ENCODE measurements at regions not wholly inside any gene's neighbourhood (a gene's known extent, or its start where the extent isn't known, plus 50 kb on each side); places are given as distances from the start of the nearest gene placed in this dataset.
A peak's percentile ranks its signal among the peaks of the same experiment; 100 is the strongest.

GRCh38 chr1:234978397-234979295 is 150.0 kb downstream of the TOMM20 start (continued):
- TF ChIP-seq MXD3 (CRISPR knock-in tag; IDR thresholded peaks at IDR 0.05) (no peak), RERE (CRISPR knock-in tag; IDR thresholded peaks at IDR 0.05; ENCODE audit: low read depth) (peak; percentile 81), ZMYM2 (CRISPR knock-in tag; IDR thresholded peaks at IDR 0.05) (peak; percentile 92), MYPOP (CRISPR knock-in tag; IDR thresholded peaks at IDR 0.05) (peak; percentile 38; the same call in 1 of the 2 replicates), BRD4 (CRISPR knock-in tag; IDR thresholded peaks at IDR 0.05) (no peak), MXI1 (IDR thresholded peaks at IDR 0.05; ENCODE audit: borderline replicate concordance, low read depth, low read length) (no peak; the same call in 2 of the 3 replicates), SRF (IDR thresholded peaks at IDR 0.05; ENCODE audit: low read depth, low read length) (no peak), ZNF17 (CRISPR knock-in tag; IDR thresholded peaks at IDR 0.05) (no peak), ZNF557 (CRISPR knock-in tag; IDR thresholded peaks at IDR 0.05) (0 out of 2 replicates have a peak, but pooled peaks have one; percentile 45), RAD51 (IDR thresholded peaks at IDR 0.05; ENCODE audit: borderline replicate concordance) (peak; percentile 44; the same call in 1 of the 2 replicates), SNAPC2 (CRISPR knock-in tag; IDR thresholded peaks at IDR 0.05) (no peak), PRMT3 (CRISPR knock-in tag; IDR thresholded peaks at IDR 0.05; ENCODE audit: borderline replicate concordance, low read depth) (no peak), ZNF230 (CRISPR knock-in tag; IDR thresholded peaks at IDR 0.05) (no peak), ZNF616 (CRISPR knock-in tag; IDR thresholded peaks at IDR 0.05; ENCODE audit: low read depth) (no peak), ARNT (IDR thresholded peaks at IDR 0.05) (no peak), ARNT2 (CRISPR knock-in tag; IDR thresholded peaks at IDR 0.05; ENCODE audit: low read depth) (0 out of 2 replicates have a peak, but pooled peaks have one; percentile 31), ZNF784 (CRISPR knock-in tag; IDR thresholded peaks at IDR 0.05; ENCODE audit: borderline replicate concordance) (0 out of 2 replicates have a peak, but pooled peaks have one; percentile 42), ZNF790 (CRISPR knock-in tag; IDR thresholded peaks at IDR 0.05; ENCODE audit: borderline replicate concordance) (no peak), ZNF713 (CRISPR knock-in tag; IDR thresholded peaks at IDR 0.05) (no peak), RFX5 (IDR thresholded peaks at IDR 0.05; ENCODE audit: low read depth, low read length) (no peak), HOXA9 (CRISPR knock-in tag; IDR thresholded peaks at IDR 0.05; ENCODE audit: borderline replicate concordance) (no peak), CHD4 (IDR thresholded peaks at IDR 0.05; ENCODE audit: borderline replicate concordance, low read length) (no peak), RARA (CRISPR knock-in tag; IDR thresholded peaks at IDR 0.05) (peak; percentile 92)
